ENCODE measurements at regions not wholly inside any gene's neighbourhood (a gene's known extent, or its start where the extent isn't known, plus 50 kb on each side); places are given as distances from the start of the nearest gene placed in this dataset.

GRCh38 chr4:120526033-120526432 lies 396.5 kb downstream of the PRDM5 start:
- DNase-seq (ENCODE audit: low read depth, low spot score) = no peak

GRCh38 chr4:120525106-120525505 lies 397.4 kb downstream of the PRDM5 start:
- no peak for DNase-seq (ENCODE audit: low read depth, low spot score)

GRCh38 chr4:120524237-120524636 lies 398.3 kb downstream of the PRDM5 start:
- no peak for DNase-seq (ENCODE audit: low read depth, low spot score)

GRCh38 chr4:120520761-120521160 lies 401.8 kb downstream of the PRDM5 start:
- DNase-seq (ENCODE audit: low read depth, low spot score) = no peak

- peak; percentile 37 for DNase-seq (ENCODE audit: low read depth, low spot score)
These were observed 404.6 kb downstream of the PRDM5 start for GRCh38 chr4:120517966-120518365.

GRCh38 chr4:120509719-120510118 lies 412.8 kb downstream of the PRDM5 start:
- no peak for DNase-seq (ENCODE audit: low read depth, low spot score)

GRCh38 chr4:120509222-120509621 lies 413.3 kb downstream of the PRDM5 start:
- DNase-seq (ENCODE audit: low read depth, low spot score) = no peak

- DNase-seq (ENCODE audit: low read depth, low spot score) = no peak
These were observed 414.5 kb downstream of the PRDM5 start for GRCh38 chr4:120508036-120508435.

GRCh38 chr4:120506536-120506935 lies 416.0 kb downstream of the PRDM5 start:
- DNase-seq (ENCODE audit: low read depth, low spot score) = no peak

- DNase-seq (ENCODE audit: low read depth, low spot score) = no peak
These were observed 423.8 kb downstream of the PRDM5 start for GRCh38 chr4:120498678-120499077.

- no peak for DNase-seq (ENCODE audit: low read depth, low spot score)
These were observed 424.8 kb upstream of the MAD2L1 start for GRCh38 chr4:120491481-120491880.

- DNase-seq (ENCODE audit: low read depth, low spot score) = no peak
These were observed 415.1 kb upstream of the MAD2L1 start for GRCh38 chr4:120481756-120482155.

GRCh38 chr4:120472447-120473131 lies 405.9 kb upstream of the MAD2L1 start:
- DNase-seq (ENCODE audit: low read depth, low spot score) = no peak

- DNase-seq (ENCODE audit: low read depth, low spot score) = peak; percentile 2
These were observed 399.8 kb upstream of the MAD2L1 start for GRCh38 chr4:120466429-120466828.

GRCh38 chr4:120454788-120455187 lies 388.1 kb upstream of the MAD2L1 start:
- DNase-seq (ENCODE audit: low read depth, low spot score) = no peak

GRCh38 chr4:120452536-120452935 lies 385.9 kb upstream of the MAD2L1 start:
- no peak for DNase-seq (ENCODE audit: low read depth, low spot score)

- no peak for DNase-seq (ENCODE audit: low read depth, low spot score)
These were observed 385.4 kb upstream of the MAD2L1 start for GRCh38 chr4:120452001-120452400.

GRCh38 chr4:120447774-120448173 lies 381.1 kb upstream of the MAD2L1 start:
- no peak for DNase-seq (ENCODE audit: low read depth, low spot score)

- DNase-seq (ENCODE audit: low read depth, low spot score) = no peak
These were observed 379.5 kb upstream of the MAD2L1 start for GRCh38 chr4:120446051-120446567.

- no peak for DNase-seq (ENCODE audit: low read depth, low spot score)
These were observed 378.5 kb upstream of the MAD2L1 start for GRCh38 chr4:120445186-120445585.

GRCh38 chr4:120443116-120443515 lies 376.5 kb upstream of the MAD2L1 start:
- DNase-seq (ENCODE audit: low read depth, low spot score) = no peak

GRCh38 chr4:120440730-120441129 lies 374.1 kb upstream of the MAD2L1 start:
- DNase-seq (ENCODE audit: low read depth, low spot score) = no peak

- peak; percentile 14 for DNase-seq (ENCODE audit: low read depth, low spot score)
These were observed 368.5 kb upstream of the MAD2L1 start for GRCh38 chr4:120435179-120435578.

- DNase-seq (ENCODE audit: low read depth, low spot score) = peak; percentile 5
These were observed 368.1 kb upstream of the MAD2L1 start for GRCh38 chr4:120434756-120435155.

Measured in astrocyte of the hippocampus (primary cell).